ENCODE measurements at regions not wholly inside any gene's neighbourhood (a gene's known extent, or its start where the extent isn't known, plus 50 kb on each side); places are given as distances from the start of the nearest gene placed in this dataset.

DNA sequence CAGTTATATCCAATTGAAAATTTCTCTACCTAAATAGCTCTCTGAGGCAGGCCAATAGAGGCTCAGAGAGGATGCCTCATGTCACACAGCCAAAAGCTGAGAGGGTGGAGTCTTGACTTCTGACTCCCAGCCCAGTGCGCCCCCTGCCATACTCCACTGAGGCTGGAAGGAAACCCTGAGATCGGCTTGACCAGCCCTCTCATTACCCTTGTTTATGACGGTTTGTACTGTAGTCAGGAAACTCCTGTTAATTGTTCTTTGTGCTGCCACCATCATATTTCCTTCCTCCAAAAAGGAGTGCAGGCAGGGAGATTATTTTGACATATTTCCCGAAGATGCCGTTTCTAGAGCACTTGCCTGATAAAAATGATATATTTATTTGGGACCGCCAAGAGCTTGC is 107.9 kb downstream of the AIPL1 start:
- Histone ChIP-seq H2AFZ (ENCODE audit: low read length) (no peak overlapping the region), H3K23ac (ENCODE audit: insufficient read length) (no peak overlapping the region), H3K18ac (ENCODE audit: extremely low read depth, low read length) (no peak overlapping the region), H3K79me1 (ENCODE audit: low read depth, low read length) (no peaks in the 10 kb centered on the region), H3K56ac (replicated peaks; ENCODE audit: insufficient read length, low read depth, low read length) (no peak overlapping the region), H4K8ac (ENCODE audit: extremely low read depth, insufficient read depth, low read length) (no peak overlapping the region), H4K20me1 (replicated peaks in 1 of 2; ENCODE audit: control insufficient read depth in 1 of 2, insufficient read depth in 2 of 2, low read length in 2 of 2) (no peaks in the 10 kb centered on the region), H3K23me2 (ENCODE audit: low read depth, low read length) (peaks cover 1% of the 10 kb centered on the region; the same call in 1 of the 2 replicates), H4K91ac (replicated peaks; ENCODE audit: insufficient read length, low read length) (no peak overlapping the region), H3K4ac (replicated peaks; ENCODE audit: insufficient read length, low read depth, low read length) (no peak overlapping the region), H3K9ac (replicated peaks in 1 of 4; ENCODE audit: extremely low read depth in 1 of 4, low read depth in 3 of 4, low read length in 3 of 4) (no peak overlapping the region), H3K4me1 (replicated peaks in 1 of 4; ENCODE audit: control insufficient read depth in 3 of 4, insufficient read depth in 4 of 4, low read length in 3 of 4) (0 out of 7 replicates have a peak, but pooled peaks cover 0 to 3% (median 0%) of the 10 kb centered on the region in 4 experiments), H3K79me2 (ENCODE audit: control insufficient read depth in 1 of 2, insufficient read depth in 2 of 2, low read length in 2 of 2) (no peaks in the 10 kb centered on the region; a peak in 1 of 4 replicates), H2BK5ac (ENCODE audit: low read depth, low read length) (no peak overlapping the region), H2BK120ac (replicated peaks; ENCODE audit: low read depth, low read length) (no peak overlapping the region), H4K5ac (ENCODE audit: insufficient read length, low read depth, low read length) (no peak overlapping the region), H2BK12ac (ENCODE audit: low read depth, low read length) (no peak overlapping the region), H2AK5ac (ENCODE audit: low read depth, low read length) (no peak overlapping the region), H3K36me3 (ENCODE audit: control insufficient read depth in 2 of 4, insufficient read depth in 4 of 4, low read length in 3 of 4) (no peaks in the 10 kb centered on the region), H3K14ac (ENCODE audit: insufficient read length) (no peak overlapping the region), H3K27me3 (replicated peaks in 1 of 4; ENCODE audit: control insufficient read depth in 3 of 4, extremely low read depth in 1 of 4, insufficient read depth in 3 of 4, low read length in 3 of 4) (no peaks in the 10 kb centered on the region; a peak in 2 of 7 replicates), H3K4me3 (ENCODE audit: extremely low read depth in 1 of 4, insufficient read depth in 2 of 4, low read depth in 3 of 4, low read length in 4 of 4) (no peak overlapping the region), H3K27ac (ENCODE audit: low read depth, low read length) (no peak overlapping the region), H2BK15ac (ENCODE audit: low read length) (no peak overlapping the region), H3K4me2 (ENCODE audit: insufficient read depth in 1 of 2, low read depth in 2 of 2, low read length in 2 of 2) (no peak overlapping the region), H2BK20ac (ENCODE audit: low read length) (no peak overlapping the region), H3K9me3 (ENCODE audit: insufficient read depth in 2 of 2, low read depth in 1 of 2, low read length in 1 of 2) (no peaks in the 10 kb centered on the region)
- 69% methylated on average over 6 of the region's 6 CpGs; no CpG with 5 or more reads in 1 of the 2 experiments for WGBS, 2 experiments (ENCODE audit: extremely low coverage in 1 of 2, insufficient coverage in 1 of 2, insufficient read length in 1 of 2, insufficient replicate concordance in 2 of 2, low coverage in 1 of 2, low lambda C conversion rate in 2 of 2, missing lambda C conversion rate in 1 of 2)
- ChIA-PET POLR2A (ENCODE audit: partially characterized antibody) (no interaction called here), CTCF (ENCODE audit: partially characterized antibody) (interaction anchor here (0.6 to 1.6 kb wide), 21 partner anchors 9 to 768 kb away, joined by 3 to 6 read pairs (median 3); partner anchors contain the start of gene AIPL1)
- DNase-seq (ENCODE audit: low read depth in 1 of 2, low spot score in 2 of 2) = peak in 1 of 2 experiments; percentile 63
- TF ChIP-seq, protein P1, sequence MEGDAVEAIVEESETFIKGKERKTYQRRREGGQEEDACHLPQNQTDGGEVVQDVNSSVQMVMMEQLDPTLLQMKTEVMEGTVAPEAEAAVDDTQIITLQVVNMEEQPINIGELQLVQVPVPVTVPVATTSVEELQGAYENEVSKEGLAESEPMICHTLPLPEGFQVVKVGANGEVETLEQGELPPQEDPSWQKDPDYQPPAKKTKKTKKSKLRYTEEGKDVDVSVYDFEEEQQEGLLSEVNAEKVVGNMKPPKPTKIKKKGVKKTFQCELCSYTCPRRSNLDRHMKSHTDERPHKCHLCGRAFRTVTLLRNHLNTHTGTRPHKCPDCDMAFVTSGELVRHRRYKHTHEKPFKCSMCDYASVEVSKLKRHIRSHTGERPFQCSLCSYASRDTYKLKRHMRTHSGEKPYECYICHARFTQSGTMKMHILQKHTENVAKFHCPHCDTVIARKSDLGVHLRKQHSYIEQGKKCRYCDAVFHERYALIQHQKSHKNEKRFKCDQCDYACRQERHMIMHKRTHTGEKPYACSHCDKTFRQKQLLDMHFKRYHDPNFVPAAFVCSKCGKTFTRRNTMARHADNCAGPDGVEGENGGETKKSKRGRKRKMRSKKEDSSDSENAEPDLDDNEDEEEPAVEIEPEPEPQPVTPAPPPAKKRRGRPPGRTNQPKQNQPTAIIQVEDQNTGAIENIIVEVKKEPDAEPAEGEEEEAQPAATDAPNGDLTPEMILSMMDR (IDR thresholded peaks at IDR 0.05; ENCODE audit: control extremely low read depth in 1 of 3, insufficient read depth in 1 of 3, low read depth in 1 of 3, low read length in 3 of 3) = peak; percentile 30 to 49 (median 48)
- peak; percentile 42 for TF ChIP-seq RAD21 (IDR thresholded peaks at IDR 0.05 in 1 of 2, conservative IDR thresholded peaks at IDR 0.05 in 1 of 2; ENCODE audit: low read depth in 2 of 2, low read length in 2 of 2)
- TF ChIP-seq TAF7 (optimal IDR thresholded peaks at IDR 0.05; ENCODE audit: borderline replicate concordance, low read depth, low read length) = no peak
- no peak for TF ChIP-seq TAF1 (IDR thresholded peaks at IDR 0.05; ENCODE audit: low read depth, low read length)
- peak; percentile 57 for FAIRE-seq

All from H1 (cell line).